Type B pancreatic cell (in vitro differentiated cells): ENCODE measurements at regions not wholly inside any gene's neighbourhood (a gene's known extent, or its start where the extent isn't known, plus 50 kb on each side); places are given as distances from the start of the nearest gene placed in this dataset.

Source experiments
- DNase-seq: peaks from one replicate; pipeline ENCODE4 v3.0.0; 2021; ENCODE audit warnings: mixed read lengths; ENCODE audit not compliant: unreplicated experiment; ENCODE audit errors: extremely low spot score
- H3K27ac Mint-ChIP-seq: 2 replicates; pipeline ENCODE4 v1.8.0; 2021; ENCODE audit warnings: mild to moderate bottlenecking, mixed read lengths
- H3K27me3 Mint-ChIP-seq: 2 replicates; pipeline ENCODE4 v1.8.0; 2021; ENCODE audit warnings: mixed read lengths
- H3K36me3 Mint-ChIP-seq: 2 replicates; pipeline ENCODE4 v1.8.0; 2021; ENCODE audit warnings: mixed read lengths
- H3K4me1 Mint-ChIP-seq: one replicate; pipeline ENCODE4 v1.8.0; 2021; ENCODE audit warnings: mixed read lengths; ENCODE audit not compliant: unreplicated experiment
- H3K4me3 Mint-ChIP-seq: 2 replicates; pipeline ENCODE4 v1.8.0; 2021; ENCODE audit warnings: mild to moderate bottlenecking, mixed read lengths
- H3K9me3 Mint-ChIP-seq: 2 replicates; pipeline ENCODE4 v1.8.0; 2021; ENCODE audit warnings: mixed read lengths
- TF ChIP-seq, protein P1 (sequence below): fragments of 200-600 bp; sonication (generic); conservative IDR thresholded peaks from 2 replicates; pipeline ENCODE4 v1.5.0; 2021; ENCODE audit warnings: antibody characterized with exemption, mild to moderate bottlenecking

- H3K4me3 Mint-ChIP-seq: no peak overlapping the region
- H3K27me3 Mint-ChIP-seq: no peaks in the 10 kb centered on the region
- DNase-seq: no peak
- TF ChIP-seq, protein P1, sequence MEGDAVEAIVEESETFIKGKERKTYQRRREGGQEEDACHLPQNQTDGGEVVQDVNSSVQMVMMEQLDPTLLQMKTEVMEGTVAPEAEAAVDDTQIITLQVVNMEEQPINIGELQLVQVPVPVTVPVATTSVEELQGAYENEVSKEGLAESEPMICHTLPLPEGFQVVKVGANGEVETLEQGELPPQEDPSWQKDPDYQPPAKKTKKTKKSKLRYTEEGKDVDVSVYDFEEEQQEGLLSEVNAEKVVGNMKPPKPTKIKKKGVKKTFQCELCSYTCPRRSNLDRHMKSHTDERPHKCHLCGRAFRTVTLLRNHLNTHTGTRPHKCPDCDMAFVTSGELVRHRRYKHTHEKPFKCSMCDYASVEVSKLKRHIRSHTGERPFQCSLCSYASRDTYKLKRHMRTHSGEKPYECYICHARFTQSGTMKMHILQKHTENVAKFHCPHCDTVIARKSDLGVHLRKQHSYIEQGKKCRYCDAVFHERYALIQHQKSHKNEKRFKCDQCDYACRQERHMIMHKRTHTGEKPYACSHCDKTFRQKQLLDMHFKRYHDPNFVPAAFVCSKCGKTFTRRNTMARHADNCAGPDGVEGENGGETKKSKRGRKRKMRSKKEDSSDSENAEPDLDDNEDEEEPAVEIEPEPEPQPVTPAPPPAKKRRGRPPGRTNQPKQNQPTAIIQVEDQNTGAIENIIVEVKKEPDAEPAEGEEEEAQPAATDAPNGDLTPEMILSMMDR: no peak
- H3K4me1 Mint-ChIP-seq: peaks cover 45% of the 10 kb centered on the region
- peaks cover 28% of the 10 kb centered on the region for H3K9me3 Mint-ChIP-seq
- peaks cover 9% of the 10 kb centered on the region for H3K36me3 Mint-ChIP-seq
- no peak overlapping the region for H3K27ac Mint-ChIP-seq
Measured at GRCh38 chr10:29845166-29845565, 210.4 kb upstream of the SVIL start.

DNA sequence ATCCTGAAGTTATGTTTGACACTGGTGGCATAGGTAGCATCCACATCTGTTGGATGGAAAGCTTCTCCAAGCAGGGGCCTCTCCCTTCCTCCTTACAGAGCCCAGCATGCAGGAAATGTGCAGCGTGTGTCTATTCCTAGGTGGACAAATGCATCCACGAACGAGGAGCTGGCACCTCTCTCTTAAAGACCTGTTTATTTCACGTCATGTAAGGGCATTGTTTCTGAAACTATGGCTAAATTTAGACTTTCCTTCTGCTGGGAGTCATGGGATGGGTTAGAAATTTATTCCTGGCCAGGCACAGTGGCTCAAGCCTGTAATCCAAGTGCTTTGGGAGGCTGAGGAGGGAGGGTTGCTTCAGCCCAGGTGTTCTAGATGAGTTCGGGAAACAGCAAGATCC is 208.4 kb upstream of the SVIL start:
- Mint-ChIP-seq H3K27ac (peak overlapping the region; percentile 21), H3K4me1 (peaks cover 40% of the 10 kb centered on the region)
- TF ChIP-seq, protein P1: no peak

GRCh38 chr10:29841724-29842649 is 207.2 kb upstream of the SVIL start:
- TF ChIP-seq, protein P1: no peak
- peaks cover 42% of the 10 kb centered on the region for H3K4me1 Mint-ChIP-seq
- H3K27me3 Mint-ChIP-seq: no peaks in the 10 kb centered on the region
- H3K27ac Mint-ChIP-seq: peak overlapping the region; percentile 83
- H3K4me3 Mint-ChIP-seq: peak overlapping the region; percentile 56
- H3K9me3 Mint-ChIP-seq: peaks cover 19% of the 10 kb centered on the region
- no peaks in the 10 kb centered on the region for H3K36me3 Mint-ChIP-seq
- DNase-seq: no peak

More for the DNA sequence above, 208.4 kb upstream of the SVIL start:
- Mint-ChIP-seq H3K9me3 (peaks cover 19% of the 10 kb centered on the region), H3K36me3 (peaks cover 2% of the 10 kb centered on the region), H3K27me3 (no peaks in the 10 kb centered on the region), H3K4me3 (no peak overlapping the region)
- DNase-seq: no peak

DNA sequence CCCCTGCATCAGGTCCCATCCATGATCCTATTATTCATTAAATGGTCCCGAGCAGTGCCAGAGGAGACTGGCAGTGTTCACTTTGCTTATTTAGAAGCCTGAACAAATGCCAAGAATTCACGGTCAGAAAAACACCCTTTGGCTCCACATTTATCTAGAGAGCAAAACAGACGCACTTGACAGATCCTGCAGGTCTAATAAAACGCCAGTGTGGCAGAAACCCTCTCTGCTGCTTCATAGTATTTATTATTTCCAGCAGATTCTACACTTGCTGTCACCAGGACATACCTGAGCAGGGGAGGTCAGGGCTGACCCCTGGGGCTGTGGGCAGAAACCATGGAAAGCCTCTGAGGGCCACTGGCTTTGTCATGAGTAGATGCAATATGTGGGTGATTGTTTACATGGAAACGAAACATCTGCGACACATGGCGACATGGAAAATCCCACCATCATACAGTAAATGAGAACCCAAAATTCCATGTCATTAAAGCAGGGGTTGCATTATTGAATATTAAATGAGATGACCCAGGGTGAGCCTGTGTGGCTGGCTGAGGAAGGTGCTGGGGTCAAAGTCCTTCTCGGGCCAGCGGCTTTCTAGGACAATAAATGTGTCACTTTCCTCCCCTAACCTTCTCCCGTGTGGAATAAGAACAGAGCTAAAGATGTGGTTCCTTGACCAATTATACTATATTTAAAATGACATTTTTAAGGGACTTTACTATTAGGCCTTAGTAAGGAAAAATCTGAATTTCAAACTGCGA is 205.9 kb upstream of the SVIL start:
- H3K27ac Mint-ChIP-seq: peak overlapping the region; percentile 93
- peak overlapping the region; percentile 71 for H3K4me3 Mint-ChIP-seq

GRCh38 chr10:29839826-29840515 is 205.2 kb upstream of the SVIL start:
- Mint-ChIP-seq H3K4me1 (peaks cover 42% of the 10 kb centered on the region), H3K27ac (peak overlapping the region; percentile 93), H3K27me3 (no peaks in the 10 kb centered on the region), H3K9me3 (peaks cover 13% of the 10 kb centered on the region), H3K4me3 (peak overlapping the region; percentile 71), H3K36me3 (no peaks in the 10 kb centered on the region)
- DNase-seq: no peak
- TF ChIP-seq, protein P1: no peak

More for the DNA sequence above, 205.9 kb upstream of the SVIL start:
- TF ChIP-seq, protein P1: no peak
- Mint-ChIP-seq H3K4me1 (peaks cover 42% of the 10 kb centered on the region), H3K27me3 (no peaks in the 10 kb centered on the region), H3K36me3 (no peaks in the 10 kb centered on the region), H3K9me3 (peaks cover 19% of the 10 kb centered on the region)
- no peak for DNase-seq
